ENCODE measurements at regions not wholly inside any gene's neighbourhood (a gene's known extent, or its start where the extent isn't known, plus 50 kb on each side); places are given as distances from the start of the nearest gene placed in this dataset.

GRCh38 chr7:32200646-32201045 is 130.4 kb upstream of the PDE1C start:
- TF ChIP-seq CTCF (IDR thresholded peaks at IDR 0.05 in 8 of 11, conservative IDR thresholded peaks at IDR 0.05 in 3 of 11) (no peak), POLR2A (IDR thresholded peaks at IDR 0.05) (no peak)

Measured in spleen (tissue), 7 donors.